WTC11 (cell line): ENCODE measurements at regions not wholly inside any gene's neighbourhood (a gene's known extent, or its start where the extent isn't known, plus 50 kb on each side); places are given as distances from the start of the nearest gene placed in this dataset.

ENCODE experiments used
- ATAC-seq: fragments of 200-7000 bp; cut with Tn5 transposase; 2 replicates; pipeline ENCODE4 v1.10.0; 2021; ENCODE audit warnings: mild to moderate bottlenecking, moderate library complexity
- CTCF ChIA-PET: fragments of 300-600 bp; sonication (Branson Sonifier 250); formaldehyde crosslinking; loops from one replicate; lab custom pipeline; 2021; ENCODE audit warnings: antibody characterized with exemption; lab: Charles Lee
- POLR2A ChIA-PET: fragments of 350-600 bp; sonication (Branson Sonifier 250); formaldehyde crosslinking; loops from one replicate; lab custom pipeline; 2021; ENCODE audit warnings: antibody characterized with exemption; lab: Charles Lee
- DNase-seq: peaks from one replicate; pipeline ENCODE4 v3.0.0; 2021; ENCODE audit warnings: low spot score
- H3K27ac Mint-ChIP-seq: 2 replicates; pipeline ENCODE4 v1.8.0; 2021; ENCODE audit warnings: mixed read lengths
- H3K27me3 Mint-ChIP-seq: 2 replicates; pipeline ENCODE4 v1.8.0; 2021; ENCODE audit warnings: low read depth, mild to moderate bottlenecking, moderate library complexity, mixed read lengths
- H3K36me3 Mint-ChIP-seq: 2 replicates; pipeline ENCODE4 v1.8.0; 2021; ENCODE audit warnings: mixed read lengths
- H3K4me1 Mint-ChIP-seq: 2 replicates; pipeline ENCODE4 v1.8.0; 2022; ENCODE audit warnings: mixed read lengths
- H3K4me3 Mint-ChIP-seq: 2 replicates; pipeline ENCODE4 v1.8.0; 2021; ENCODE audit warnings: mild to moderate bottlenecking, moderate library complexity, mixed read lengths
- H3K9me3 Mint-ChIP-seq: 2 replicates; pipeline ENCODE4 v1.8.0; 2021; ENCODE audit warnings: mixed read lengths
- AFF4 ChIP-seq: sonication (generic); formaldehyde crosslinking; IDR thresholded peaks from 2 replicates; pipeline ENCODE4 v1.8.1; 2023; ENCODE audit warnings: mild to moderate bottlenecking, missing genetic modification reagents, borderline replicate concordance
- CREB1 ChIP-seq: sonication (generic); formaldehyde crosslinking; IDR thresholded peaks from 2 replicates; pipeline ENCODE4 v1.8.0; 2023; ENCODE audit warnings: mild to moderate bottlenecking, missing genetic modification reagents
- CREM ChIP-seq: sonication (generic); formaldehyde crosslinking; IDR thresholded peaks from 2 replicates; pipeline ENCODE4 v1.8.1; 2022; ENCODE audit warnings: mild to moderate bottlenecking, missing genetic modification reagents, moderate library complexity
- ELF4 ChIP-seq: sonication (generic); formaldehyde crosslinking; IDR thresholded peaks from 2 replicates; pipeline ENCODE4 v1.8.1; 2022; ENCODE audit warnings: low read depth, mild to moderate bottlenecking, moderate library complexity, missing genetic modification reagents
- FOXP1 ChIP-seq: sonication (generic); formaldehyde crosslinking; IDR thresholded peaks from 2 replicates; pipeline ENCODE4 v1.8.0; 2022; ENCODE audit warnings: missing genetic modification reagents, mild to moderate bottlenecking, moderate library complexity, borderline replicate concordance
- MAX ChIP-seq: sonication (generic); formaldehyde crosslinking; IDR thresholded peaks from 2 replicates; pipeline ENCODE4 v1.8.0; 2022; ENCODE audit warnings: mild to moderate bottlenecking, missing genetic modification reagents
- NFYB ChIP-seq: sonication (generic); formaldehyde crosslinking; conservative IDR thresholded peaks from 2 replicates; pipeline ENCODE4 v1.8.0; 2022; ENCODE audit warnings: low read depth, missing genetic modification reagents
- SMAD3 ChIP-seq: sonication (generic); formaldehyde crosslinking; IDR thresholded peaks from 2 replicates; pipeline ENCODE4 v1.8.0; 2022; ENCODE audit warnings: missing genetic modification reagents, mild to moderate bottlenecking, borderline replicate concordance
- TCF7 ChIP-seq: sonication (generic); formaldehyde crosslinking; IDR thresholded peaks from 2 replicates; pipeline ENCODE4 v1.8.0; 2022; ENCODE audit warnings: mild to moderate bottlenecking, low read depth, missing genetic modification reagents, moderate library complexity
- TP53 ChIP-seq: sonication (generic); formaldehyde crosslinking; IDR thresholded peaks from 2 replicates; pipeline ENCODE4 v1.8.1; 2023; ENCODE audit warnings: mild to moderate bottlenecking, missing genetic modification reagents
- ZNF425 ChIP-seq: fragments of 250-450 bp; sonication (Bioruptor Pico); conservative IDR thresholded peaks from 2 replicates; pipeline ENCODE4 v1.9.0; 2021; ENCODE audit warnings: mild to moderate bottlenecking
- ZNF671 ChIP-seq: fragments of 250-450 bp; sonication (Bioruptor Pico); IDR thresholded peaks from 2 replicates; pipeline ENCODE4 v1.8.0; 2021; ENCODE audit warnings: mild to moderate bottlenecking
- TF ChIP-seq, protein P1 (sequence below): sonication (generic); formaldehyde crosslinking; IDR thresholded peaks from 2 replicates; pipeline ENCODE4 v1.8.1; 2023; ENCODE audit warnings: mild to moderate bottlenecking, missing genetic modification reagents, moderate library complexity
- TF ChIP-seq, protein P2 (sequence below): sonication (generic); formaldehyde crosslinking; IDR thresholded peaks from 2 replicates; pipeline ENCODE4 v1.8.0; 2022; ENCODE audit warnings: mild to moderate bottlenecking, missing genetic modification reagents
- TF ChIP-seq, protein P3 (sequence below): sonication (generic); formaldehyde crosslinking; IDR thresholded peaks from 2 replicates; pipeline ENCODE4 v1.8.1; 2022; ENCODE audit warnings: low read depth, missing genetic modification reagents, borderline replicate concordance

DNA sequence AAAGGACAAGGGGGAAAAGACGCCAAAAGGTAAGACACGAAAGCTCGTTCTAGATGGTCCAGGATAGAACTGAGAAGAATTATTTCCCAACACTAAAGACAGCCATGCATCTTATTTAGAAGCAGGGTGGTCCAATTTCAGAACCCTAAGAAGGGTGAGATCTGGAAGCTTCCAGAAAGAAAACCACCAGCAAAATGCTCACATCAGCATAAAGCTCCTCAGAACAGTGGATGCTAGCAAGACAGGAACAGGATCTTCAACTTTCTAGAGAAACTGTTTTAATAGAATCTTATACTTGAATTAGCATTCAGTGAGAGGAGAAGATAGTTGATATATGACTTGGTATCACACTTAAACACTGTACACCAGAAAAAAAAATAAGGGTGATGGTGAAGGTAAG, 101.5 kb downstream of the ZFP64 start (continued):
- TF ChIP-seq, protein P1, sequence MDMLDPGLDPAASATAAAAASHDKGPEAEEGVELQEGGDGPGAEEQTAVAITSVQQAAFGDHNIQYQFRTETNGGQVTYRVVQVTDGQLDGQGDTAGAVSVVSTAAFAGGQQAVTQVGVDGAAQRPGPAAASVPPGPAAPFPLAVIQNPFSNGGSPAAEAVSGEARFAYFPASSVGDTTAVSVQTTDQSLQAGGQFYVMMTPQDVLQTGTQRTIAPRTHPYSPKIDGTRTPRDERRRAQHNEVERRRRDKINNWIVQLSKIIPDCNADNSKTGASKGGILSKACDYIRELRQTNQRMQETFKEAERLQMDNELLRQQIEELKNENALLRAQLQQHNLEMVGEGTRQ (CRISPR knock-in tag) = no peak
- TF ChIP-seq, protein P2, sequence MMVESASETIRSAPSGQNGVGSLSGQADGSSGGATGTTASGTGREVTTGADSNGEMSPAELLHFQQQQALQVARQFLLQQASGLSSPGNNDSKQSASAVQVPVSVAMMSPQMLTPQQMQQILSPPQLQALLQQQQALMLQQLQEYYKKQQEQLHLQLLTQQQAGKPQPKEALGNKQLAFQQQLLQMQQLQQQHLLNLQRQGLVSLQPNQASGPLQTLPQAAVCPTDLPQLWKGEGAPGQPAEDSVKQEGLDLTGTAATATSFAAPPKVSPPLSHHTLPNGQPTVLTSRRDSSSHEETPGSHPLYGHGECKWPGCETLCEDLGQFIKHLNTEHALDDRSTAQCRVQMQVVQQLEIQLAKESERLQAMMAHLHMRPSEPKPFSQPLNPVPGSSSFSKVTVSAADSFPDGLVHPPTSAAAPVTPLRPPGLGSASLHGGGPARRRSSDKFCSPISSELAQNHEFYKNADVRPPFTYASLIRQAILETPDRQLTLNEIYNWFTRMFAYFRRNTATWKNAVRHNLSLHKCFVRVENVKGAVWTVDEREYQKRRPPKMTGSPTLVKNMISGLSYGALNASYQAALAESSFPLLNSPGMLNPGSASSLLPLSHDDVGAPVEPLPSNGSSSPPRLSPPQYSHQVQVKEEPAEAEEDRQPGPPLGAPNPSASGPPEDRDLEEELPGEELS = no peak
- TF ChIP-seq NFYB (CRISPR knock-in tag) (no peak), CREM (CRISPR knock-in tag) (no peak), TCF7 (CRISPR knock-in tag) (no peak)

DNA sequence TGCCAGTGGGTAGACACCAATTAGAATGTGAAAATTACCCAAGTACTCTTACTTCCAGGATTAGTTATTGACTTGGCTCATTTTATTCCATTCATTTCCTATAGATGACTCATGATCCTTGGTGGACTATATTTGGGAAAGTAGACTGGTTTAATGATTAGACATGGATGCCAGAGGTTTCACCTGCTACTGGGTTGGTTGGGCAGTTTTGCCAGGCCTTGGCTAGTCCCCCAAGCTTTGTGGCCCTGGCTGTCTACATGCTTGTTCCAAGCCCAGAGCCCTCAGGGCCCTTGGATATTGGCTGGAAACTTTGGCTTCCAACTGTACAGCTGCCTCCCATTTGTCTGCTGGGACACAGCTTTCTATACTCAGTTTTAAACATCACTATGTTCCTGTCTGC, 104.1 kb downstream of the ZFP64 start:
- ChIA-PET POLR2A (no interaction called here), CTCF (no interaction called here)
- Mint-ChIP-seq H3K9me3 (peaks cover 22% of the 10 kb centered on the region), H3K27me3 (no peaks in the 10 kb centered on the region), H3K4me1 (peaks cover 14% of the 10 kb centered on the region), H3K27ac (no peak overlapping the region), H3K4me3 (no peak overlapping the region), H3K36me3 (peaks cover 56% of the 10 kb centered on the region)
- DNase-seq = no peak
- no peak for TF ChIP-seq SMAD3 (CRISPR knock-in tag)
- TF ChIP-seq, protein P1 (CRISPR knock-in tag) = no peak
- TF ChIP-seq, protein P3, sequence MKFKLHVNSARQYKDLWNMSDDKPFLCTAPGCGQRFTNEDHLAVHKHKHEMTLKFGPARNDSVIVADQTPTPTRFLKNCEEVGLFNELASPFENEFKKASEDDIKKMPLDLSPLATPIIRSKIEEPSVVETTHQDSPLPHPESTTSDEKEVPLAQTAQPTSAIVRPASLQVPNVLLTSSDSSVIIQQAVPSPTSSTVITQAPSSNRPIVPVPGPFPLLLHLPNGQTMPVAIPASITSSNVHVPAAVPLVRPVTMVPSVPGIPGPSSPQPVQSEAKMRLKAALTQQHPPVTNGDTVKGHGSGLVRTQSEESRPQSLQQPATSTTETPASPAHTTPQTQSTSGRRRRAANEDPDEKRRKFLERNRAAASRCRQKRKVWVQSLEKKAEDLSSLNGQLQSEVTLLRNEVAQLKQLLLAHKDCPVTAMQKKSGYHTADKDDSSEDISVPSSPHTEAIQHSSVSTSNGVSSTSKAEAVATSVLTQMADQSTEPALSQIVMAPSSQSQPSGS = no peak
- no peak for TF ChIP-seq FOXP1 (CRISPR knock-in tag)
- no peak for TF ChIP-seq ELF4
- no peak for TF ChIP-seq AFF4 (CRISPR knock-in tag)
- TF ChIP-seq ZNF425 (CRISPR knock-in tag) = no peak
- TF ChIP-seq CREB1 (CRISPR knock-in tag) = no peak
- TF ChIP-seq MAX (CRISPR knock-in tag) = no peak
- no peak for TF ChIP-seq TP53
- no peak for TF ChIP-seq ZNF671
- no peak for ATAC-seq
